H1 (cell line): ENCODE measurements at regions not wholly inside any gene's neighbourhood (a gene's known extent, or its start where the extent isn't known, plus 50 kb on each side); places are given as distances from the start of the nearest gene placed in this dataset.

Source experiments
- CTCF ChIA-PET: fragments of 300-600 bp; sonication (Branson Sonifier 250); formaldehyde crosslinking; loops from one replicate; lab custom pipeline; 2021; ENCODE audit not compliant: partially characterized antibody; lab: Charles Lee
- POLR2A ChIA-PET: fragments of 300-600 bp; sonication (Branson Sonifier 250); formaldehyde crosslinking; loops from one replicate; lab custom pipeline; 2021; ENCODE audit warnings: inconsistent platforms; ENCODE audit not compliant: partially characterized antibody; lab: Charles Lee
- DNase-seq, 2 experiments: peaks; one replicate each; pipeline versions ENCODE4 v3.0.0 to v3.0.0-alpha.2; 2010 to 2022; ENCODE audit warnings: low spot score in 2 of 2, low read depth in 1 of 2, mixed read lengths in 1 of 2
- FAIRE-seq: peaks from 2 replicates; lab custom pipeline; 2011; peaks lifted over from hg19 to GRCh38; lab: Jason Lieb, UNC
- H2AFZ ChIP-seq: 2 replicates; pipeline ENCODE4 v1.8.1; 2012; ENCODE audit warnings: low read length, inconsistent platforms
- H2AK5ac ChIP-seq: 2 replicates; pipeline ENCODE4 v1.6.1; 2013; ENCODE audit warnings: low read depth, low read length
- H2BK120ac ChIP-seq: replicated peaks from 2 replicates; pipeline ENCODE3; 2013; ENCODE audit warnings: low read depth, low read length, inconsistent platforms
- H2BK12ac ChIP-seq: 2 replicates; pipeline ENCODE4 v1.6.1; 2013; ENCODE audit warnings: low read depth, low read length
- H2BK15ac ChIP-seq: 2 replicates; pipeline ENCODE4 v1.6.1; 2013; ENCODE audit warnings: low read length
- H2BK20ac ChIP-seq: 2 replicates; pipeline ENCODE4 v1.6.1; 2013; ENCODE audit warnings: low read length
- H2BK5ac ChIP-seq: 2 replicates; pipeline ENCODE4 v1.6.1; 2013; ENCODE audit warnings: low read depth, low read length
- H3K14ac ChIP-seq: 2 replicates; pipeline ENCODE4 v1.6.1; 2013; ENCODE audit warnings: inconsistent platforms; ENCODE audit not compliant: insufficient read length
- H3K18ac ChIP-seq: 2 replicates; pipeline ENCODE4 v1.6.1; 2013; ENCODE audit warnings: low read length; ENCODE audit errors: extremely low read depth
- H3K23ac ChIP-seq: 2 replicates; pipeline ENCODE4 v1.6.1; 2013; ENCODE audit warnings: inconsistent platforms; ENCODE audit not compliant: insufficient read length
- H3K23me2 ChIP-seq: 2 replicates; pipeline ENCODE4 v1.6.1; 2013; ENCODE audit warnings: low read depth, low read length
- H3K27ac ChIP-seq: 2 replicates; pipeline ENCODE4 v1.6.1; 2011; ENCODE audit warnings: low read depth, low read length, inconsistent platforms
- H3K27me3 ChIP-seq, 4 experiments: replicated peaks in 1 of 4; 1 replicate in 1 of 4; 2 replicates in 3 of 4; pipeline versions ENCODE4 v1.6.1 to v1.8.1; 2011 to 2013; ENCODE audit warnings: low read length in 3 of 4, mild to moderate bottlenecking in 3 of 4, inconsistent platforms in 2 of 4, mixed read lengths in 2 of 4, moderate library complexity in 1 of 4; ENCODE audit not compliant: control insufficient read depth in 3 of 4, insufficient read depth in 3 of 4; ENCODE audit errors: extremely low read depth in 1 of 4
- H3K36me3 ChIP-seq, 4 experiments: 2 replicates each; pipeline versions ENCODE4 v1.6.1 to v1.8.1; 2011 to 2013; ENCODE audit warnings: mild to moderate bottlenecking in 4 of 4, low read length in 3 of 4, moderate library complexity in 2 of 4, control low read depth in 1 of 4, inconsistent platforms in 1 of 4; ENCODE audit not compliant: insufficient read depth in 4 of 4, control insufficient read depth in 2 of 4
- H3K4ac ChIP-seq: replicated peaks from 2 replicates; pipeline ENCODE3; 2013; ENCODE audit warnings: low read length, low read depth, mixed read lengths, inconsistent platforms; ENCODE audit not compliant: insufficient read length
- H3K4me1 ChIP-seq, 4 experiments: replicated peaks in 1 of 4; 1 replicate in 1 of 4; 2 replicates in 3 of 4; pipeline versions ENCODE4 v1.6.1 to v1.8.1; 2011 to 2013; ENCODE audit warnings: low read length in 3 of 4, inconsistent platforms in 2 of 4, mixed read lengths in 1 of 4; ENCODE audit not compliant: insufficient read depth in 4 of 4, control insufficient read depth in 3 of 4
- H3K4me2 ChIP-seq, 2 experiments: 2 replicates each; pipeline versions ENCODE4 v1.6.1 to v1.8.1; 2011 to 2013; ENCODE audit warnings: low read depth in 2 of 2, low read length in 2 of 2, control low read depth in 1 of 2, inconsistent platforms in 1 of 2, mild to moderate bottlenecking in 1 of 2; ENCODE audit not compliant: insufficient read depth in 1 of 2
- H3K4me3 ChIP-seq, 4 experiments: fragments of 200-600, 300-600 bp in 1 of 4; sonication (generic), shearing (Covaris generic), sonication (Bioruptor Twin) in 1 of 4; 2 replicates each; pipeline versions ENCODE4 v1.5.1 to v1.8.1; 2011 to 2016; ENCODE audit warnings: low read length in 4 of 4, low read depth in 3 of 4, control low read depth in 2 of 4, inconsistent platforms in 2 of 4, mild to moderate bottlenecking in 2 of 4, mixed read lengths in 1 of 4, moderate library complexity in 1 of 4; ENCODE audit not compliant: insufficient read depth in 2 of 4; ENCODE audit errors: extremely low read depth in 1 of 4
- H3K56ac ChIP-seq: replicated peaks from 2 replicates; pipeline ENCODE3; 2013; ENCODE audit warnings: low read depth, mild to moderate bottlenecking, mixed read lengths, low read length, inconsistent platforms; ENCODE audit not compliant: insufficient read length
- H3K79me1 ChIP-seq: 2 replicates; pipeline ENCODE4 v1.6.1; 2013; ENCODE audit warnings: low read depth, low read length, control low read depth
- H3K79me2 ChIP-seq, 2 experiments: 2 replicates each; pipeline versions ENCODE4 v1.6.1 to v1.8.1; 2012 to 2013; ENCODE audit warnings: low read length in 2 of 2, mild to moderate bottlenecking in 2 of 2, inconsistent platforms in 1 of 2; ENCODE audit not compliant: insufficient read depth in 2 of 2, control insufficient read depth in 1 of 2
- H3K9ac ChIP-seq, 4 experiments: replicated peaks in 1 of 4; 1 replicate in 1 of 4; 2 replicates in 3 of 4; pipeline versions ENCODE4 v1.6.1 to v1.8.1; 2011 to 2013; ENCODE audit warnings: low read depth in 3 of 4, low read length in 3 of 4, control low read depth in 2 of 4, mild to moderate bottlenecking in 2 of 4, moderate library complexity in 2 of 4, inconsistent platforms in 1 of 4; ENCODE audit errors: extremely low read depth in 1 of 4
- H3K9me3 ChIP-seq, 2 experiments: 2 replicates each; pipeline versions ENCODE4 v1.6.1 to v1.8.1; 2012 to 2013; ENCODE audit warnings: mild to moderate bottlenecking in 2 of 2, moderate library complexity in 2 of 2, control low read depth in 1 of 2, inconsistent platforms in 1 of 2, low read depth in 1 of 2, low read length in 1 of 2, mixed read lengths in 1 of 2; ENCODE audit not compliant: insufficient read depth in 2 of 2
- H4K20me1 ChIP-seq, 2 experiments: replicated peaks in 1 of 2; 2 replicates each; pipeline versions ENCODE3 to v1.8.1; 2011 to 2013; ENCODE audit warnings: inconsistent platforms in 2 of 2, low read length in 2 of 2, mild to moderate bottlenecking in 1 of 2; ENCODE audit not compliant: insufficient read depth in 2 of 2, control insufficient read depth in 1 of 2
- H4K5ac ChIP-seq: 2 replicates; pipeline ENCODE4 v1.6.1; 2013; ENCODE audit warnings: low read length, low read depth, mixed read lengths, inconsistent platforms; ENCODE audit not compliant: insufficient read length
- H4K8ac ChIP-seq: 2 replicates; pipeline ENCODE4 v1.8.0; 2013; ENCODE audit warnings: mild to moderate bottlenecking, moderate library complexity, low read length, inconsistent platforms; ENCODE audit not compliant: insufficient read depth; ENCODE audit errors: extremely low read depth
- H4K91ac ChIP-seq: replicated peaks from 2 replicates; pipeline ENCODE3; 2013; ENCODE audit warnings: low read length, mixed read lengths, inconsistent platforms; ENCODE audit not compliant: insufficient read length
- CBX5 ChIP-seq: fragments of 300-800, 300-1000 bp; sonication (generic); IDR thresholded peaks from 2 replicates; pipeline ENCODE4 v1.7.1; 2016; ENCODE audit warnings: antibody characterized with exemption, low read length, low read depth
- CREB1 ChIP-seq: IDR thresholded peaks from 2 replicates; pipeline ENCODE4 v1.6.1; 2012; ENCODE audit warnings: inconsistent platforms
- JUN ChIP-seq: IDR thresholded peaks from 2 replicates; pipeline ENCODE4 v1.6.1; 2011; ENCODE audit warnings: low read depth, mild to moderate bottlenecking, improper control_type of control experiment, low read length
- JUND ChIP-seq: IDR thresholded peaks from 2 replicates; pipeline ENCODE4 v1.6.1; 2011; ENCODE audit warnings: mild to moderate bottlenecking, improper control_type of control experiment, low read length
- POLR2A ChIP-seq, 2 experiments: IDR thresholded peaks; 1 replicate in 1 of 2; 2 replicates in 1 of 2; pipeline ENCODE4 v1.6.1; 2011; ENCODE audit warnings: low read depth in 2 of 2, low read length in 2 of 2, mild to moderate bottlenecking in 2 of 2; ENCODE audit errors: control extremely low read depth in 1 of 2
- RFX5 ChIP-seq: IDR thresholded peaks from 2 replicates; pipeline ENCODE4 v1.6.1; 2011; ENCODE audit warnings: low read depth, low read length, improper control_type of control experiment, borderline replicate concordance
- RNF2 ChIP-seq: fragments of 200-900, 300-1000 bp; sonication (generic); IDR thresholded peaks from 2 replicates; pipeline ENCODE4 v1.7.1; 2016; ENCODE audit warnings: borderline replicate concordance, low read depth, mild to moderate bottlenecking, antibody characterized with exemption, low read length; ENCODE audit not compliant: poor library complexity, severe bottlenecking; ENCODE audit errors: missing control alignments
- SAP30 ChIP-seq: fragments of 300-600 bp; sonication (generic); IDR thresholded peaks from 2 replicates; pipeline ENCODE4 v1.7.1; 2012; ENCODE audit warnings: low read length, moderate library complexity, mild to moderate bottlenecking, inconsistent platforms; ENCODE audit not compliant: insufficient read depth, insufficient replicate concordance
- SIX5 ChIP-seq: IDR thresholded peaks from 2 replicates; pipeline ENCODE4 v1.6.1; 2011; ENCODE audit warnings: mild to moderate bottlenecking, low read depth, low read length
- SP1 ChIP-seq: IDR thresholded peaks from 2 replicates; pipeline ENCODE4 v1.6.1; 2011; ENCODE audit warnings: low read depth, low read length
- SUZ12 ChIP-seq: fragments of 200-600 bp; sonication (generic); IDR thresholded peaks from 2 replicates; pipeline ENCODE4 v1.6.1; 2012; ENCODE audit warnings: mild to moderate bottlenecking, inconsistent platforms, low read length, moderate library complexity, mixed read lengths
- TBP ChIP-seq: IDR thresholded peaks from 2 replicates; pipeline ENCODE4 v1.6.1; 2011; ENCODE audit warnings: low read depth, low read length, improper control_type of control experiment
- TEAD4 ChIP-seq: IDR thresholded peaks from 2 replicates; pipeline ENCODE4 v1.6.1; 2012; ENCODE audit warnings: low read depth, low read length, inconsistent platforms, mixed read lengths
- ZNF274 ChIP-seq: IDR thresholded peaks from 2 replicates; pipeline ENCODE4 v1.7.0; 2012; ENCODE audit warnings: low read length, borderline replicate concordance; ENCODE audit errors: extremely low read depth
- WGBS, 2 experiments: shearing (Covaris generic) in 1 of 2; methylation state at CpG; one replicate each; pipeline versions ENCODE4 v1.1.6 to v1.1.7; 2013 to 2015; ENCODE audit warnings: low lambda C conversion rate in 2 of 2, mixed read lengths in 2 of 2, inconsistent platforms in 1 of 2, low coverage in 1 of 2, missing lambda C conversion rate in 1 of 2; ENCODE audit not compliant: insufficient replicate concordance in 2 of 2, insufficient coverage in 1 of 2, insufficient read length in 1 of 2; ENCODE audit errors: extremely low coverage in 1 of 2, missing lambda C conversion rate in 1 of 2; 5-methylcytosine and 5-hydroxymethylcytosine counted together

DNA sequence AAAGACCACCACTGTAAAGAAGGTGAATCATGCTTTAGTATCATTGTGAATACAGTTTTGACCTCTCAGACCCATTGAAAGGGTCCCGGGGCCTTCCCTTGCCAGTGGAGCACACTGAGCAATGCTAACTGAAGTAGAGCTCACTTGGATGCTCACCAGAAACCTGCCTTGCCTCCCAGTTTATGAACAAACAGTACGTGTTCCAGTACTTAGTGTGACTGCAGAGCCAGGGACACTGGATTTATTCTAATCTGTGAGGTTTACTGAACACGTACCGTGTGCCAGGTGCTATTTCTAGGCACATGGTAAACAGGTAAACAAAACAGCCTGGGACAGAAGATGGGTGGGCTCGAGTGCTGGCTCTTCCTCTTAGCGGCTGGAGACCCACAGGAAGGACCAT lies 79.6 kb downstream of the FOXL1 start:
- Histone ChIP-seq H4K20me1 (no peaks in the 10 kb centered on the region), H3K4me1 (no peaks in the 10 kb centered on the region), H2BK120ac (no peak overlapping the region), H3K18ac (no peak overlapping the region), H3K23ac (no peak overlapping the region), H4K91ac (no peak overlapping the region), H3K14ac (no peak overlapping the region), H3K23me2 (peaks cover 4% of the 10 kb centered on the region; the same call in 1 of the 2 replicates), H2BK15ac (no peak overlapping the region), H3K9ac (no peak overlapping the region), H3K27ac (no peak overlapping the region), H3K27me3 (no peaks in the 10 kb centered on the region; a peak in 2 of 7 replicates), H4K5ac (no peak overlapping the region), H3K56ac (no peak overlapping the region), H3K9me3 (0 out of 4 replicates have a peak, but pooled peaks cover 0 to 2% of the 10 kb centered on the region in 2 experiments)
- DNase-seq = no peak
- POLR2A ChIA-PET = no interaction called here
- no peak for FAIRE-seq
- TF ChIP-seq RFX5 (no peak), POLR2A (IDR thresholded peaks at IDR 0.05; ENCODE audit: control extremely low read depth in 1 of 2, low read depth in 2 of 2, low read length in 2 of 2) (no peak), SIX5 (no peak), ZNF274 (no peak), CBX5 (no peak), JUND (no peak), SAP30 (no peak), SUZ12 (no peak), SP1 (no peak), RNF2 (no peak), CREB1 (no peak), JUN (no peak), TEAD4 (no peak), TBP (no peak)
- TF ChIP-seq, all 59 proteins: peak for 0
- no peaks in the 10 kb centered on the region for H3K79me2 ChIP-seq
- no peaks in the 10 kb centered on the region for H3K79me1 ChIP-seq
- CTCF ChIA-PET = no interaction called here
- WGBS, 2 experiments = 88% methylated on average over 6 of the region's 6 CpGs; no CpG with 5 or more reads in 1 of the 2 experiments
- H3K4ac ChIP-seq = no peak overlapping the region
- H4K8ac ChIP-seq = no peak overlapping the region
- H3K4me2 ChIP-seq = no peak overlapping the region
- no peak overlapping the region for H2BK20ac ChIP-seq
- no peak overlapping the region for H2AK5ac ChIP-seq
- H3K36me3 ChIP-seq = no peaks in the 10 kb centered on the region
- H2AFZ ChIP-seq = no peak overlapping the region
- H3K4me3 ChIP-seq = no peak overlapping the region
- no peak overlapping the region for H2BK12ac ChIP-seq
- no peak overlapping the region for H2BK5ac ChIP-seq
